Epithelial cell of proximal tubule (primary cell): ENCODE measurements at regions not wholly inside any gene's neighbourhood (a gene's known extent, or its start where the extent isn't known, plus 50 kb on each side); places are given as distances from the start of the nearest gene placed in this dataset.
A peak's percentile ranks its signal among the peaks of the same experiment; 100 is the strongest.

Source experiments
- DNase-seq: peaks from one replicate; pipeline ENCODE4 v3.0.0-alpha.2; 2011; ENCODE audit warnings: low read depth
- H3K4me3 ChIP-seq: 2 replicates; pipeline ENCODE4 v1.5.1; 2011; ENCODE audit warnings: low read depth, mild to moderate bottlenecking, low read length
- CTCF ChIP-seq: conservative IDR thresholded peaks from 2 replicates; pipeline ENCODE4 v1.5.1; 2012; ENCODE audit warnings: low read depth, mild to moderate bottlenecking, low read length

GRCh38 chr1:91585502-91585901 is 84.9 kb downstream of the CDC7 start:
- TF ChIP-seq CTCF, result no peak
- DNase-seq, result no peak
- H3K4me3 ChIP-seq, result no peak overlapping the region

DNA sequence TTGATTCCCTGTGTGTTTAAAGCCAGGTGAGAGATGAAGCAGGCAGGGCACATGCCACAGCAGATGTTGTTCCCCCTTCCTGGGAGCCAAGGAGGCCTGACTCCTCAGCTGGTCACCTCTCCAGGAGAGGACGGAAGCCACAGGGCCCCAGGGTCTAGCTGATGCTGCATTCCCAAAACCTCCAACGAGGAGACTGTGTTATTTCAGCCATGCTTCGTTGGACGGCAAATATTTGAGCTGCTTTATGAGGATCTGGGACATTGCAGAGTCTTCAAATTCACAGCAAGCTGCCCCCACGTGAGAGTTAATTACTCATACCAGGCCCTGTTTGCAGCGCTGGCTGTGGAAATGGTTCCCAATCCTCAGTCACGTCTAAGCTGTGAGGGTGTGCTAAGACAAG is 85.3 kb downstream of the CDC7 start:
- DNase-seq, result peak; percentile 89

GRCh38 chr1:91589437-91589836 is 88.8 kb downstream of the CDC7 start:
- no peak for TF ChIP-seq CTCF

More for the DNA sequence above, 85.3 kb downstream of the CDC7 start:
- no peak for TF ChIP-seq CTCF
- no peak overlapping the region for H3K4me3 ChIP-seq

GRCh38 chr1:91591175-91591974 is 90.7 kb downstream of the CDC7 start:
- H3K4me3 ChIP-seq, result no peak overlapping the region
- TF ChIP-seq CTCF, result no peak
- no peak for DNase-seq

More at GRCh38 chr1:91589437-91589836, 88.8 kb downstream of the CDC7 start:
- DNase-seq, result no peak
- no peak overlapping the region for H3K4me3 ChIP-seq

GRCh38 chr1:91592716-91593477 is 92.2 kb downstream of the CDC7 start:
- H3K4me3 ChIP-seq, result no peak overlapping the region
- DNase-seq, result no peak
- TF ChIP-seq CTCF, result no peak

DNA sequence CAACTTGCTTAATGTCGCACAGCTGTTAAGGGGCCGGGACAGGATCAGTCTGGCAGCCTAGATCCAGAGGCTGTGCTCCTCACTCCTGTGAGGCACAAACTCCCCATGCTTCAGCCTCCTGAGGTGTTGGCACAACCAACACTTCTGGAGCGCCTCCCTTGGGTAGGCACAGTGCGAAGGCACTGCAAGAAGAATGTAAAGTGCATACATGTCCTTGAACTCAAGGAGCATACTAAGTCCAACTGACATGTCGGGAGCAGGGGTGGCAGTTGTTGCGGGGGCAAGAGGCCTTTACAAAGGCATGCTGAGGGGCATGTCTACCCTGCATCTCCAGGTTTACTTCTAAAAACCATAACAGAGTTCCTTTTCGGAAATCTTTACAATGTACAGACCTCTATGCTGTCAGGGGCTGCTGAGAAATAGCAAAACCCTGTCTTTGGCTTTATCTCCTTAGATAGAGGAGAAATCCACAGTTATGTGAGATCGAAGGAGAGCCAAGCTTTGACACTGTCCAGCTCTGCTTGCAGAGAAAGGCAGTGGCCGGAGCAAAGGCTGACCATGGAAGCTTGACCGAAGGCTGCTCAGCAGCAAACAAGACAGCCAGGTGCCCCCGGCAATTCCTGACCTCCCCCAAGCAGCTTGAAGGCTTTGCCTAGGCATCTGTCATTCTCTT is 93.9 kb downstream of the CDC7 start:
- TF ChIP-seq CTCF, result no peak
- no peak for DNase-seq
- H3K4me3 ChIP-seq, result no peak overlapping the region
